LNCaP clone FGC (cell line): ENCODE measurements at regions not wholly inside any gene's neighbourhood (a gene's known extent, or its start where the extent isn't known, plus 50 kb on each side); places are given as distances from the start of the nearest gene placed in this dataset.

ENCODE experiments used
- DNase-seq: peaks from one replicate; pipeline ENCODE4 v3.0.0-alpha.2; 2011; ENCODE audit warnings: low read depth
- H3K4me3 ChIP-seq: 2 replicates; pipeline ENCODE4 v1.5.1; 2011; ENCODE audit warnings: mild to moderate bottlenecking, low read depth, low read length, control low read depth
- CTCF ChIP-seq: IDR thresholded peaks from 2 replicates; pipeline ENCODE4 v1.5.1; 2012; ENCODE audit warnings: mild to moderate bottlenecking; ENCODE audit not compliant: control insufficient read depth, insufficient read depth; ENCODE audit errors: extremely low read depth

GRCh38 chr10:129375912-129376311 is 91.1 kb upstream of the MGMT start:
- TF ChIP-seq CTCF, result no peak
- no peak for DNase-seq
- H3K4me3 ChIP-seq, result no peak overlapping the region

GRCh38 chr10:129380279-129380678 is 86.8 kb upstream of the MGMT start:
- no peak for TF ChIP-seq CTCF
- H3K4me3 ChIP-seq, result no peak overlapping the region
- DNase-seq, result no peak

- TF ChIP-seq CTCF, result no peak
- DNase-seq, result no peak
- H3K4me3 ChIP-seq, result no peak overlapping the region
These were observed 85.3 kb upstream of the MGMT start for GRCh38 chr10:129381741-129382140.

- no peak for DNase-seq
- no peak for TF ChIP-seq CTCF
- no peak overlapping the region for H3K4me3 ChIP-seq
These were observed 84.6 kb upstream of the MGMT start for GRCh38 chr10:129382401-129382800.

GRCh38 chr10:129383651-129384050 is 83.4 kb upstream of the MGMT start:
- DNase-seq, result no peak
- no peak overlapping the region for H3K4me3 ChIP-seq
- TF ChIP-seq CTCF, result no peak

GRCh38 chr10:129385600-129385999 is 81.4 kb upstream of the MGMT start:
- no peak for DNase-seq
- no peak for TF ChIP-seq CTCF
- H3K4me3 ChIP-seq, result no peak overlapping the region

- no peak for DNase-seq
- no peak for TF ChIP-seq CTCF
- no peak overlapping the region for H3K4me3 ChIP-seq
These were observed 80.4 kb upstream of the MGMT start for GRCh38 chr10:129386415-129387257.
